Heart right ventricle (tissue), 16 donors: ENCODE measurements at regions not wholly inside any gene's neighbourhood (a gene's known extent, or its start where the extent isn't known, plus 50 kb on each side); places are given as distances from the start of the nearest gene placed in this dataset.
"Not testable (repeated sequence)": the region's sequence is repeated elsewhere in the genome, so short reads cannot be mapped to it uniquely, and the experiment has no call there.

ENCODE experiments used
- ATAC-seq, 8 donors: fragments of 200-7000 bp; cut with Tn5 transposase; one replicate each; pipeline ENCODE4 v1.9.1; 2020; ENCODE audit warnings: mild to moderate bottlenecking in 8 of 8, moderate library complexity in 8 of 8, moderate number of reproducible peaks in 1 of 8
- DNase-seq, 2 donors: peaks; one replicate each; pipeline ENCODE4 v3.0.0-alpha.2; 2020
- H3K27ac ChIP-seq, 10 donors: fragments of 200-600 bp; sonication (generic) in 2 of 10; one replicate each; pipeline versions ENCODE4 v1.5.0 to v1.8.0; 2020 to 2022; ENCODE audit warnings: mild to moderate bottlenecking in 3 of 10
- H3K27me3 ChIP-seq, 7 donors: fragments of 200-600 bp; one replicate each; pipeline ENCODE4 v1.8.0; 2021 to 2022; ENCODE audit warnings: mild to moderate bottlenecking in 2 of 7
- H3K36me3 ChIP-seq, 9 donors: fragments of 200-600 bp; sonication (generic) in 1 of 9; one replicate each; pipeline versions ENCODE4 v1.5.0 to v1.8.0; 2020 to 2022; ENCODE audit warnings: mild to moderate bottlenecking in 2 of 9
- H3K4me1 ChIP-seq, 9 donors: fragments of 200-600 bp; sonication (generic) in 1 of 9; one replicate each; pipeline versions ENCODE4 v1.5.0 to v1.8.0; 2020 to 2022; ENCODE audit warnings: mild to moderate bottlenecking in 4 of 9
- H3K4me3 ChIP-seq, 10 donors: fragments of 200-600 bp; sonication (generic) in 2 of 10; one replicate each; pipeline versions ENCODE4 v1.5.0 to v1.8.0; 2020 to 2022; ENCODE audit warnings: mild to moderate bottlenecking in 7 of 10, moderate library complexity in 2 of 10
- H3K9me3 ChIP-seq, 11 donors: fragments of 200-600 bp in 10 of 11; sonication (generic) in 2 of 11; one replicate each; pipeline versions ENCODE4 v1.5.0 to v1.8.0; 2013 to 2022; ENCODE audit warnings: mild to moderate bottlenecking in 2 of 11, control low read depth in 1 of 11, moderate library complexity in 1 of 11
- CTCF ChIP-seq, 9 donors: fragments of 200-600 bp; sonication (generic) in 2 of 9; IDR thresholded peaks; one replicate each; pipeline versions ENCODE4 v1.5.0 to v1.8.0; 2021 to 2022; ENCODE audit warnings: antibody characterized with exemption in 9 of 9, mild to moderate bottlenecking in 5 of 9, moderate library complexity in 1 of 9
- WGBS, 2 donors: extraction: QIAGEN DNeasy Blood & Tissue Kit; methylation state at CpG; one replicate each; pipeline ENCODE4 v1.1.7; 2013; ENCODE audit warnings: inconsistent platforms in 1 of 2; 5-methylcytosine and 5-hydroxymethylcytosine counted together
- intact Hi-C, 10 donors: fragments of 100-400 bp; cut with DNase I; formaldehyde crosslinking; loops; one replicate each; pipeline versions ENCODE4 v1.11.1 to v1.14.2; 2022
- donor health status: Arrhythmogenic right ventricular cardiomyopathy.
- donor health status: ischemic (EF 13 %, LVEDD 7.1; RV severe dilation, severe dysfunction).
- donor health status: healthy with polysubstance abuse.
- donor health status: DM: no; HTN: yes; CAD: no.
- donor health status: DM: no; HTN: no; CAD: no.
- donor health status: ischemic (EF 25% LVEDD 6.9; RV normal size, moderate dysfunction).
- donor health status: ischemic (EF 25% LVEDD 5.7; RV mildly dilated, moderate dysfunction).
- donor health status: healthy.
- donor health status: DM: yes; HTN: yes; CAD: no.
- donor health status: Ischemic cardiomyopathy.
- donor health status: ischemic (EF 35%, LVEDD 5.7; RV mildly dilated, moderate dysfunction).
- donor health status: nonischemic (EF 11% LVEDD 7.7; RV severe dilation, severe dysfunction).
- donor health status: DM: yes; HTN: yes; CAD: no.
- donor health status: PGD.
- donor health status: ischemic (EF 29% LVEDD 5.4; RV normal size, mild dysfunction).
- donor health status: nonischemic (EF 23%, LVEDD 6.1; RV moderate dilation, normal function).

GRCh38 chr6:125586074-125586473 is 163.4 kb upstream of the HEY2 start:
- Histone ChIP-seq H3K9me3 (no peaks in the 10 kb centered on the region), H3K27ac (no peak overlapping the region), H3K27me3 (peaks cover 0 to 3% (median 0%) of the 10 kb centered on the region in 7 donors), H3K4me3 (no peak overlapping the region), H3K4me1 (peaks cover 0 to 30% (median 4%) of the 10 kb centered on the region in 9 donors), H3K36me3 (no peaks in the 10 kb centered on the region)
- WGBS, 2 donors: 73 to 86% methylated on average over 3 of the region's 3 CpGs
- ATAC-seq (no peak), DNase-seq (no peak)
- intact Hi-C loops: loop anchor here in 7 of 10 donors (5.0 to 10.0 kb wide), 6 partner anchors 86 to 271 kb away; partner anchors contain the start of gene HEY2 (in 5 of the 7)
- TF ChIP-seq CTCF (IDR thresholded peaks at IDR 0.05): no peak

GRCh38 chr6:125586605-125587004 is 162.8 kb upstream of the HEY2 start:
- ATAC-seq: no peak
- DNase-seq: no peak
- Histone ChIP-seq H3K4me3 (no peak overlapping the region), H3K27ac (no peak overlapping the region), H3K27me3 (peaks cover 0 to 3% (median 0%) of the 10 kb centered on the region in 7 donors), H3K36me3 (no peaks in the 10 kb centered on the region), H3K9me3 (no peaks in the 10 kb centered on the region), H3K4me1 (peaks cover 0 to 30% (median 4%) of the 10 kb centered on the region in 9 donors)
- TF ChIP-seq CTCF (IDR thresholded peaks at IDR 0.05): no peak
- intact Hi-C loops: loop anchor here in 7 of 10 donors (5.0 to 10.0 kb wide), 6 partner anchors 86 to 272 kb away; partner anchors contain the start of gene HEY2 (in 5 of the 7)
- 99 to 100% methylated on average over 1 of the region's 1 CpG for WGBS, 2 donors

GRCh38 chr6:125587666-125588632 is 161.5 kb upstream of the HEY2 start:
- no peak overlapping the region for H3K4me3 ChIP-seq
- peak in 1 of 2 donors; percentile 11 for DNase-seq
- ATAC-seq: peak in 7 of 8 donors; percentile 45 to 94 (median 71)
- TF ChIP-seq CTCF (IDR thresholded peaks at IDR 0.05): no peak
- no peaks in the 10 kb centered on the region for H3K9me3 ChIP-seq
- H3K36me3 ChIP-seq: no peaks in the 10 kb centered on the region
- 40 to 41% methylated on average over 11 of the region's 11 CpGs for WGBS, 2 donors
- H3K4me1 ChIP-seq: peaks cover 0 to 30% (median 4%) of the 10 kb centered on the region in 9 donors
- intact Hi-C loops: loop anchor here in 8 of 10 donors (1.0 to 10.0 kb wide), 8 partner anchors 82 to 273 kb away; partner anchors contain the start of gene HEY2 (in 5 of the 8)
- peak overlapping the region in 8 of 10 donors; percentile 12 to 74 (median 58) for H3K27ac ChIP-seq
- peaks cover 0 to 3% (median 0%) of the 10 kb centered on the region in 7 donors for H3K27me3 ChIP-seq

- H3K9me3 ChIP-seq, intact Hi-C loops, H3K36me3 ChIP-seq, DNase-seq, ATAC-seq, H3K27ac ChIP-seq, H3K4me3 ChIP-seq, H3K27me3 ChIP-seq: not testable (repeated sequence)
- peaks cover 0 to 18% (median under 1%) of the 10 kb centered on the region in 9 donors for H3K4me1 ChIP-seq
- 86 to 94% methylated on average over 3 of the region's 3 CpGs for WGBS, 2 donors
Measured at GRCh38 chr6:125591796-125592195, 157.6 kb upstream of the HEY2 start.
